ENCODE measurements at regions not wholly inside any gene's neighbourhood (a gene's known extent, or its start where the extent isn't known, plus 50 kb on each side); places are given as distances from the start of the nearest gene placed in this dataset.

- no peaks in the 10 kb centered on the region for H3K9me2 ChIP-seq
- over 99% methylated on average over 8 of the region's 8 CpGs for WGBS (ENCODE audit: low lambda C conversion rate)
- H2AFZ ChIP-seq (ENCODE audit: low read depth) = no peak overlapping the region
- ChIA-PET CTCF (interaction anchor here (1.3 to 4.0 kb wide), 3 partner anchors 8 to 279 kb away, joined by 3 to 38 read pairs (median 7); no protein-coding TSS in a partner anchor), POLR2A (no interaction called here)
- H3K9ac ChIP-seq = no peak overlapping the region
- no peak for DNase-seq
- H4K20me1 ChIP-seq (ENCODE audit: insufficient read depth) = no peaks in the 10 kb centered on the region
- no peak for TF ChIP-seq RXRA (IDR thresholded peaks at IDR 0.05; ENCODE audit: borderline replicate concordance, low read depth)
- TF ChIP-seq IRF3 (IDR thresholded peaks at IDR 0.05; ENCODE audit: low read depth, low read length) = no peak
- no peak for TF ChIP-seq USF2 (IDR thresholded peaks at IDR 0.05; ENCODE audit: borderline replicate concordance, low read depth, low read length)
- TF ChIP-seq ZBTB33 (IDR thresholded peaks at IDR 0.05; ENCODE audit: borderline replicate concordance, low read depth) = no peak
- no peak for TF ChIP-seq CHD2 (IDR thresholded peaks at IDR 0.05; ENCODE audit: low read length, partially characterized antibody)
- TF ChIP-seq CTCF (IDR thresholded peaks at IDR 0.05) = no peak
- TF ChIP-seq POLR2AphosphoS5 (IDR thresholded peaks at IDR 0.05; ENCODE audit: low read depth, low read length) = no peak
- no peak for TF ChIP-seq FOXJ3 (CRISPR knock-in tag; IDR thresholded peaks at IDR 0.05)
- no peak for TF ChIP-seq MEF2A (IDR thresholded peaks at IDR 0.05; ENCODE audit: borderline replicate concordance, low read depth)
- no peak for TF ChIP-seq FOXM1 (IDR thresholded peaks at IDR 0.05; ENCODE audit: low read depth)
- no peak overlapping the region for H3K4me2 ChIP-seq
- no peaks in the 10 kb centered on the region for H3K79me2 ChIP-seq (ENCODE audit: insufficient read depth)
- H3K36me3 ChIP-seq (replicated peaks in 1 of 2; ENCODE audit: control insufficient read depth in 1 of 2, insufficient read depth in 2 of 2, low read length in 1 of 2) = no peaks in the 10 kb centered on the region
- no peak overlapping the region for H3K27ac ChIP-seq (ENCODE audit: low read depth in 2 of 2, low read length in 1 of 2)
- H3K4me1 ChIP-seq (ENCODE audit: control insufficient read depth in 1 of 2, insufficient read depth in 2 of 2, low read depth in 1 of 2, low read length in 1 of 2) = peaks cover 0 to 14% of the 10 kb centered on the region in 2 experiments; a peak in 3 of 4 replicates
- no peaks in the 10 kb centered on the region for H3K27me3 ChIP-seq (ENCODE audit: insufficient read depth)
- H3K4me3 ChIP-seq (ENCODE audit: low read depth in 2 of 2, low read length in 1 of 2) = no peak overlapping the region
- no peaks in the 10 kb centered on the region for H3K9me3 ChIP-seq
- no peaks in the 10 kb centered on the region for H3F3A ChIP-seq (replicated peaks; ENCODE audit: insufficient read depth)
Observed at GRCh38 chr13:30123575-30123974, 183.8 kb downstream of the KATNAL1 start.

GRCh38 chr13:30121666-30122065, 185.7 kb downstream of the KATNAL1 start:
- Histone ChIP-seq H3K9me2 (no peaks in the 10 kb centered on the region), H3K9ac (no peak overlapping the region), H3F3A (replicated peaks; ENCODE audit: insufficient read depth) (no peaks in the 10 kb centered on the region), H4K20me1 (ENCODE audit: insufficient read depth) (no peaks in the 10 kb centered on the region), H3K79me2 (ENCODE audit: insufficient read depth) (no peaks in the 10 kb centered on the region), H3K27me3 (ENCODE audit: insufficient read depth) (no peaks in the 10 kb centered on the region), H3K4me2 (no peak overlapping the region), H3K4me3 (ENCODE audit: low read depth in 2 of 2, low read length in 1 of 2) (no peak overlapping the region), H3K36me3 (replicated peaks in 1 of 2; ENCODE audit: control insufficient read depth in 1 of 2, insufficient read depth in 2 of 2, low read length in 1 of 2) (no peaks in the 10 kb centered on the region), H2AFZ (ENCODE audit: low read depth) (no peak overlapping the region), H3K27ac (ENCODE audit: low read depth in 2 of 2, low read length in 1 of 2) (no peak overlapping the region), H3K4me1 (ENCODE audit: control insufficient read depth in 1 of 2, insufficient read depth in 2 of 2, low read depth in 1 of 2, low read length in 1 of 2) (peaks cover 0 to 14% of the 10 kb centered on the region in 2 experiments; a peak in 2 of 4 replicates), H3K9me3 (no peaks in the 10 kb centered on the region)
- DNase-seq = no peak
- CTCF ChIA-PET = interaction anchor here (1.5 to 4.0 kb wide), 2 partner anchors 9 to 11 kb away, joined by 4 to 38 read pairs; no protein-coding TSS in a partner anchor
- POLR2A ChIA-PET = no interaction called here
- TF ChIP-seq RAD21 (IDR thresholded peaks at IDR 0.05; ENCODE audit: low read length) (no peak), GABPA (IDR thresholded peaks at IDR 0.05; ENCODE audit: low read depth) (no peak), PBX3 (IDR thresholded peaks at IDR 0.05) (no peak), USF1 (IDR thresholded peaks at IDR 0.05; ENCODE audit: borderline replicate concordance, low read depth) (no peak), CTCF (IDR thresholded peaks at IDR 0.05) (no peak)

Data from SK-N-SH (cell line).